ENCODE measurements at regions not wholly inside any gene's neighbourhood (a gene's known extent, or its start where the extent isn't known, plus 50 kb on each side); places are given as distances from the start of the nearest gene placed in this dataset.

DNA sequence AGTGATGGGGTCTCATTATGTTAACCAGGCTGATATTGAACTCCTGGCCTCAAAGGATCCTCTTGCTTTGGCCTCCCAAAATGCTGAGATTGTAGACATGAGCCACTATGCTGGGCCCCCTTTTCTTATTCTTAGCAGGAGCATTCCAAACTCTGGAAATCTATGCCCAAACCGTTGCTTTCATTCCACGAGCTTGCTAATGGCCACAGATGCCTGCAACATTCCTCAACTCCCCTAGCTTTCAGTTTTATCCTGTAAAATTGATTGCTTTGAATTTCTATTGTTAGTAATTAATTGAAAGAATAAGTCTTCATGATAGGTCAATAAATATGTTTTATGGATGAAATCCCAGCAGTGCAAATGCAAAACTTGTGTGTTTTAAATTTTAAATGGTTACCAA, 564.8 kb upstream of the WWC1 start:
- no peak for TF ChIP-seq POLR2AphosphoS5 (IDR thresholded peaks at IDR 0.05; ENCODE audit: insufficient read depth, low read depth, low read length)
- TF ChIP-seq POLR2A (IDR thresholded peaks at IDR 0.05; ENCODE audit: low read depth, low read length) = no peak
- TF ChIP-seq, protein P1, sequence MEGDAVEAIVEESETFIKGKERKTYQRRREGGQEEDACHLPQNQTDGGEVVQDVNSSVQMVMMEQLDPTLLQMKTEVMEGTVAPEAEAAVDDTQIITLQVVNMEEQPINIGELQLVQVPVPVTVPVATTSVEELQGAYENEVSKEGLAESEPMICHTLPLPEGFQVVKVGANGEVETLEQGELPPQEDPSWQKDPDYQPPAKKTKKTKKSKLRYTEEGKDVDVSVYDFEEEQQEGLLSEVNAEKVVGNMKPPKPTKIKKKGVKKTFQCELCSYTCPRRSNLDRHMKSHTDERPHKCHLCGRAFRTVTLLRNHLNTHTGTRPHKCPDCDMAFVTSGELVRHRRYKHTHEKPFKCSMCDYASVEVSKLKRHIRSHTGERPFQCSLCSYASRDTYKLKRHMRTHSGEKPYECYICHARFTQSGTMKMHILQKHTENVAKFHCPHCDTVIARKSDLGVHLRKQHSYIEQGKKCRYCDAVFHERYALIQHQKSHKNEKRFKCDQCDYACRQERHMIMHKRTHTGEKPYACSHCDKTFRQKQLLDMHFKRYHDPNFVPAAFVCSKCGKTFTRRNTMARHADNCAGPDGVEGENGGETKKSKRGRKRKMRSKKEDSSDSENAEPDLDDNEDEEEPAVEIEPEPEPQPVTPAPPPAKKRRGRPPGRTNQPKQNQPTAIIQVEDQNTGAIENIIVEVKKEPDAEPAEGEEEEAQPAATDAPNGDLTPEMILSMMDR (IDR thresholded peaks at IDR 0.05; ENCODE audit: extremely low read depth in 1 of 2, insufficient read depth in 1 of 2, low read depth in 1 of 2, low read length in 2 of 2) = no peak
- TF ChIP-seq EZH2 (IDR thresholded peaks at IDR 0.05; ENCODE audit: borderline replicate concordance, low read depth, low read length, severe bottlenecking) = no peak

Measured in endothelial cell of umbilical vein (primary cell).